B cell (primary cell): ENCODE measurements at regions not wholly inside any gene's neighbourhood (a gene's known extent, or its start where the extent isn't known, plus 50 kb on each side); places are given as distances from the start of the nearest gene placed in this dataset.

Experiments
- EZH2 ChIP-seq: IDR thresholded peaks from 2 replicates; pipeline ENCODE4 v1.6.1; 2012; ENCODE audit warnings: borderline replicate concordance, low read depth, mild to moderate bottlenecking, moderate library complexity, low read length; ENCODE audit not compliant: insufficient read depth, poor library complexity, severe bottlenecking
- TF ChIP-seq, protein P1 (sequence below): fragments of 200-600 bp; IDR thresholded peaks from one replicate; pipeline ENCODE4 v1.8.0; 2022; ENCODE audit warnings: antibody characterized with exemption, mild to moderate bottlenecking

DNA sequence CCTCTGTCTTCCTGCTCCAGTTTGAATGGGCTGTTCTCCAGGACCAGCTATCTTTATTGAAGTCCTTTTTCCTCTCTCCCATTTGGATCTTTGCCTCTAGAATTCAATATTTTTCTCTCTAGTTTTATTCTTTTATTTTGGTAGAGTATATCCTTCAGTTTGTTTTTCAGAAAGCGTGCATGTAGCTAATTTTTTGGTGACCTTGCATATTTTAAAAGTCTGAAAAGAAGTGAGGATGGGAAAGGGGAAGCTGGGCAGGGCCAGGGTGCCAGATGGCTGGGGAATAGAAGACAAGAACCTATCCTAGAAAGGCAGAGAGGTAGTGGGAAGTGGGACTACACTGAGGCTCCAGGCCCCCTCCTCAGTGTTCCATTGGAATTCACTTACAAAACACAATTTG, 95.0 kb upstream of the ZBED5 start:
- TF ChIP-seq, protein P1, sequence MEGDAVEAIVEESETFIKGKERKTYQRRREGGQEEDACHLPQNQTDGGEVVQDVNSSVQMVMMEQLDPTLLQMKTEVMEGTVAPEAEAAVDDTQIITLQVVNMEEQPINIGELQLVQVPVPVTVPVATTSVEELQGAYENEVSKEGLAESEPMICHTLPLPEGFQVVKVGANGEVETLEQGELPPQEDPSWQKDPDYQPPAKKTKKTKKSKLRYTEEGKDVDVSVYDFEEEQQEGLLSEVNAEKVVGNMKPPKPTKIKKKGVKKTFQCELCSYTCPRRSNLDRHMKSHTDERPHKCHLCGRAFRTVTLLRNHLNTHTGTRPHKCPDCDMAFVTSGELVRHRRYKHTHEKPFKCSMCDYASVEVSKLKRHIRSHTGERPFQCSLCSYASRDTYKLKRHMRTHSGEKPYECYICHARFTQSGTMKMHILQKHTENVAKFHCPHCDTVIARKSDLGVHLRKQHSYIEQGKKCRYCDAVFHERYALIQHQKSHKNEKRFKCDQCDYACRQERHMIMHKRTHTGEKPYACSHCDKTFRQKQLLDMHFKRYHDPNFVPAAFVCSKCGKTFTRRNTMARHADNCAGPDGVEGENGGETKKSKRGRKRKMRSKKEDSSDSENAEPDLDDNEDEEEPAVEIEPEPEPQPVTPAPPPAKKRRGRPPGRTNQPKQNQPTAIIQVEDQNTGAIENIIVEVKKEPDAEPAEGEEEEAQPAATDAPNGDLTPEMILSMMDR: no peak
- TF ChIP-seq EZH2: no peak
